Panc1 (cell line): ENCODE measurements at regions not wholly inside any gene's neighbourhood (a gene's known extent, or its start where the extent isn't known, plus 50 kb on each side); places are given as distances from the start of the nearest gene placed in this dataset.

ENCODE experiments used
- CTCF ChIP-seq: fragments of 450-650 bp; IDR thresholded peaks from 2 replicates; pipeline ENCODE4 v1.5.1; 2017; ENCODE audit warnings: mild to moderate bottlenecking
- POLR2AphosphoS5 ChIP-seq: IDR thresholded peaks from 2 replicates; pipeline ENCODE4 v1.6.1; 2012; ENCODE audit warnings: mild to moderate bottlenecking, low read depth, low read length, moderate library complexity
- SIN3A ChIP-seq: IDR thresholded peaks from 2 replicates; pipeline ENCODE4 v1.6.1; 2012; ENCODE audit warnings: low read depth, mild to moderate bottlenecking, low read length, moderate library complexity, borderline replicate concordance; ENCODE audit not compliant: insufficient read depth
- TCF7L2 ChIP-seq: IDR thresholded peaks from 2 replicates; pipeline ENCODE4 v1.6.1; 2011; ENCODE audit warnings: mild to moderate bottlenecking, low read depth, low read length, inconsistent platforms
- TF ChIP-seq, protein P1 (sequence below), 2 experiments: IDR thresholded peaks; 2 replicates each; pipeline ENCODE4 v1.6.1; 2011 to 2012; ENCODE audit warnings: low read depth in 2 of 2, control low read depth in 1 of 2, low read length in 1 of 2, mild to moderate bottlenecking in 1 of 2, moderate library complexity in 1 of 2; ENCODE audit not compliant: insufficient read depth in 1 of 2

GRCh38 chr16:17529982-17530760 lies 59.4 kb upstream of the XYLT1 start:
- TF ChIP-seq CTCF (no peak), SIN3A (no peak), POLR2AphosphoS5 (no peak), TCF7L2 (no peak)
- TF ChIP-seq, protein P1, sequence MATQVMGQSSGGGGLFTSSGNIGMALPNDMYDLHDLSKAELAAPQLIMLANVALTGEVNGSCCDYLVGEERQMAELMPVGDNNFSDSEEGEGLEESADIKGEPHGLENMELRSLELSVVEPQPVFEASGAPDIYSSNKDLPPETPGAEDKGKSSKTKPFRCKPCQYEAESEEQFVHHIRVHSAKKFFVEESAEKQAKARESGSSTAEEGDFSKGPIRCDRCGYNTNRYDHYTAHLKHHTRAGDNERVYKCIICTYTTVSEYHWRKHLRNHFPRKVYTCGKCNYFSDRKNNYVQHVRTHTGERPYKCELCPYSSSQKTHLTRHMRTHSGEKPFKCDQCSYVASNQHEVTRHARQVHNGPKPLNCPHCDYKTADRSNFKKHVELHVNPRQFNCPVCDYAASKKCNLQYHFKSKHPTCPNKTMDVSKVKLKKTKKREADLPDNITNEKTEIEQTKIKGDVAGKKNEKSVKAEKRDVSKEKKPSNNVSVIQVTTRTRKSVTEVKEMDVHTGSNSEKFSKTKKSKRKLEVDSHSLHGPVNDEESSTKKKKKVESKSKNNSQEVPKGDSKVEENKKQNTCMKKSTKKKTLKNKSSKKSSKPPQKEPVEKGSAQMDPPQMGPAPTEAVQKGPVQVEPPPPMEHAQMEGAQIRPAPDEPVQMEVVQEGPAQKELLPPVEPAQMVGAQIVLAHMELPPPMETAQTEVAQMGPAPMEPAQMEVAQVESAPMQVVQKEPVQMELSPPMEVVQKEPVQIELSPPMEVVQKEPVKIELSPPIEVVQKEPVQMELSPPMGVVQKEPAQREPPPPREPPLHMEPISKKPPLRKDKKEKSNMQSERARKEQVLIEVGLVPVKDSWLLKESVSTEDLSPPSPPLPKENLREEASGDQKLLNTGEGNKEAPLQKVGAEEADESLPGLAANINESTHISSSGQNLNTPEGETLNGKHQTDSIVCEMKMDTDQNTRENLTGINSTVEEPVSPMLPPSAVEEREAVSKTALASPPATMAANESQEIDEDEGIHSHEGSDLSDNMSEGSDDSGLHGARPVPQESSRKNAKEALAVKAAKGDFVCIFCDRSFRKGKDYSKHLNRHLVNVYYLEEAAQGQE (IDR thresholded peaks at IDR 0.05; ENCODE audit: insufficient read depth in 1 of 2, low read depth in 2 of 2, low read length in 1 of 2) = no peak
